ENCODE measurements at regions not wholly inside any gene's neighbourhood (a gene's known extent, or its start where the extent isn't known, plus 50 kb on each side); places are given as distances from the start of the nearest gene placed in this dataset.

DNA sequence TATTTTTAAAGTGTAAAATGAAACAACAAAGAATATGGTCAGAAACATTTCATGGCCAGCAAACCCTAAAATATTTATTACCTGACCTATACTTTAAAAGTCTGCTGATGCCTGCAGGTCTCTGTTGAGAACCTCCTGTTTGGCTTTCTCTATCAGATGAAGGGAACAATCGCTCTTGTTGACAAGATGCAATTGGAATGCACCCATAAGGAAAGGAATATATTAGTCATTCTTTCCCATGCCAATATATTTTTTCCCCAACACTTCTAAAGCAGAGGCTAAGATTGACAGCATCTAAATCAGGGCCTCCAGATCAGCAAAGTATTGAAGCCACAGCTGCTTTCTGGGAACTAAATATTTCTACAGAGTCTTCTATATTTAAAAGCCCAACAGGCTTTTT lies 897.8 kb downstream of the EPHA7 start:
- TF ChIP-seq, protein P1, sequence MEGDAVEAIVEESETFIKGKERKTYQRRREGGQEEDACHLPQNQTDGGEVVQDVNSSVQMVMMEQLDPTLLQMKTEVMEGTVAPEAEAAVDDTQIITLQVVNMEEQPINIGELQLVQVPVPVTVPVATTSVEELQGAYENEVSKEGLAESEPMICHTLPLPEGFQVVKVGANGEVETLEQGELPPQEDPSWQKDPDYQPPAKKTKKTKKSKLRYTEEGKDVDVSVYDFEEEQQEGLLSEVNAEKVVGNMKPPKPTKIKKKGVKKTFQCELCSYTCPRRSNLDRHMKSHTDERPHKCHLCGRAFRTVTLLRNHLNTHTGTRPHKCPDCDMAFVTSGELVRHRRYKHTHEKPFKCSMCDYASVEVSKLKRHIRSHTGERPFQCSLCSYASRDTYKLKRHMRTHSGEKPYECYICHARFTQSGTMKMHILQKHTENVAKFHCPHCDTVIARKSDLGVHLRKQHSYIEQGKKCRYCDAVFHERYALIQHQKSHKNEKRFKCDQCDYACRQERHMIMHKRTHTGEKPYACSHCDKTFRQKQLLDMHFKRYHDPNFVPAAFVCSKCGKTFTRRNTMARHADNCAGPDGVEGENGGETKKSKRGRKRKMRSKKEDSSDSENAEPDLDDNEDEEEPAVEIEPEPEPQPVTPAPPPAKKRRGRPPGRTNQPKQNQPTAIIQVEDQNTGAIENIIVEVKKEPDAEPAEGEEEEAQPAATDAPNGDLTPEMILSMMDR (conservative IDR thresholded peaks at IDR 0.05) = no peak
- TF ChIP-seq EZH2 (IDR thresholded peaks at IDR 0.05; ENCODE audit: low read depth) = no peak
